Memory B cell (primary cell): ENCODE measurements at regions not wholly inside any gene's neighbourhood (a gene's known extent, or its start where the extent isn't known, plus 50 kb on each side); places are given as distances from the start of the nearest gene placed in this dataset.

Source experiments
- ATAC-seq: fragments of 150-1000 bp; cut with Tn5 transposase; 2 replicates; pipeline ENCODE4 v1.10.0; 2021; ENCODE audit warnings: low read depth, mild to moderate bottlenecking, moderate library complexity
- DNase-seq, 2 donors: peaks; one replicate each; pipeline ENCODE4 v3.0.0; 2022; ENCODE audit warnings: low spot score in 2 of 2
- H3K27ac Mint-ChIP-seq: one replicate; pipeline ENCODE4 v1.8.0; 2022; ENCODE audit warnings: mild to moderate bottlenecking, moderate library complexity, mixed read lengths
- H3K27me3 Mint-ChIP-seq: one replicate; pipeline ENCODE4 v1.8.0; 2022; ENCODE audit warnings: mixed read lengths
- H3K36me3 Mint-ChIP-seq: one replicate; pipeline ENCODE4 v1.8.0; 2022; ENCODE audit warnings: mild to moderate bottlenecking, mixed read lengths
- H3K4me1 Mint-ChIP-seq: one replicate; pipeline ENCODE4 v1.8.0; 2022; ENCODE audit warnings: mixed read lengths
- H3K4me3 Mint-ChIP-seq: one replicate; pipeline ENCODE4 v1.8.0; 2022; ENCODE audit warnings: mild to moderate bottlenecking, moderate library complexity, mixed read lengths
- H3K9me3 Mint-ChIP-seq: one replicate; pipeline ENCODE4 v1.8.0; 2022; ENCODE audit warnings: mixed read lengths

- H3K27ac Mint-ChIP-seq: no peak overlapping the region
- ATAC-seq (no peak), DNase-seq (no peak)
- no peaks in the 10 kb centered on the region for H3K27me3 Mint-ChIP-seq
- H3K4me1 Mint-ChIP-seq: no peaks in the 10 kb centered on the region
- H3K9me3 Mint-ChIP-seq: peaks cover 3% of the 10 kb centered on the region
- no peak overlapping the region for H3K4me3 Mint-ChIP-seq
- H3K36me3 Mint-ChIP-seq: no peaks in the 10 kb centered on the region
Observed at GRCh38 chr13:105914291-105915036, 621.0 kb downstream of the EFNB2 start.

- Mint-ChIP-seq H3K4me3 (no peak overlapping the region), H3K9me3 (no peaks in the 10 kb centered on the region), H3K4me1 (no peaks in the 10 kb centered on the region), H3K27ac (no peak overlapping the region), H3K27me3 (no peaks in the 10 kb centered on the region), H3K36me3 (no peaks in the 10 kb centered on the region)
- ATAC-seq (no peak), DNase-seq (no peak)
Observed at GRCh38 chr13:105908586-105908985, 626.9 kb downstream of the EFNB2 start.

GRCh38 chr13:105907319-105908019, 628.0 kb downstream of the EFNB2 start:
- Mint-ChIP-seq H3K4me1 (no peaks in the 10 kb centered on the region), H3K36me3 (no peaks in the 10 kb centered on the region), H3K27me3 (no peaks in the 10 kb centered on the region), H3K4me3 (no peak overlapping the region), H3K9me3 (no peaks in the 10 kb centered on the region), H3K27ac (no peak overlapping the region)
- DNase-seq (no peak), ATAC-seq (no peak)

GRCh38 chr13:105906746-105907145, 628.7 kb downstream of the EFNB2 start:
- Mint-ChIP-seq H3K36me3 (no peaks in the 10 kb centered on the region), H3K4me1 (no peaks in the 10 kb centered on the region), H3K27ac (no peak overlapping the region), H3K4me3 (no peak overlapping the region), H3K9me3 (no peaks in the 10 kb centered on the region), H3K27me3 (no peaks in the 10 kb centered on the region)
- no peak for DNase-seq
- no peak for ATAC-seq

- H3K4me3 Mint-ChIP-seq: no peak overlapping the region
- H3K9me3 Mint-ChIP-seq: no peaks in the 10 kb centered on the region
- DNase-seq (no peak), ATAC-seq (no peak)
- H3K4me1 Mint-ChIP-seq: no peaks in the 10 kb centered on the region
- no peak overlapping the region for H3K27ac Mint-ChIP-seq
- H3K36me3 Mint-ChIP-seq: no peaks in the 10 kb centered on the region
- H3K27me3 Mint-ChIP-seq: no peaks in the 10 kb centered on the region
Observed at GRCh38 chr13:105904034-105904742, 631.3 kb downstream of the EFNB2 start.

GRCh38 chr13:105902396-105902795, 633.1 kb downstream of the EFNB2 start:
- no peak overlapping the region for H3K27ac Mint-ChIP-seq
- no peaks in the 10 kb centered on the region for H3K4me1 Mint-ChIP-seq
- no peak overlapping the region for H3K4me3 Mint-ChIP-seq
- H3K27me3 Mint-ChIP-seq: no peaks in the 10 kb centered on the region
- no peaks in the 10 kb centered on the region for H3K36me3 Mint-ChIP-seq
- DNase-seq (no peak), ATAC-seq (no peak)
- peaks cover 2% of the 10 kb centered on the region for H3K9me3 Mint-ChIP-seq

GRCh38 chr13:105897575-105897974, 637.9 kb downstream of the EFNB2 start:
- DNase-seq (no peak), ATAC-seq (no peak)
- Mint-ChIP-seq H3K4me3 (no peak overlapping the region), H3K9me3 (peaks cover 2% of the 10 kb centered on the region), H3K36me3 (no peaks in the 10 kb centered on the region), H3K4me1 (no peaks in the 10 kb centered on the region), H3K27ac (no peak overlapping the region), H3K27me3 (no peaks in the 10 kb centered on the region)

GRCh38 chr13:105894697-105895096, 640.8 kb downstream of the EFNB2 start:
- Mint-ChIP-seq H3K9me3 (peaks cover 2% of the 10 kb centered on the region), H3K36me3 (no peaks in the 10 kb centered on the region), H3K27ac (no peak overlapping the region), H3K4me3 (no peak overlapping the region), H3K4me1 (no peaks in the 10 kb centered on the region), H3K27me3 (no peaks in the 10 kb centered on the region)
- DNase-seq: no peak
- ATAC-seq: no peak

- Mint-ChIP-seq H3K27ac (no peak overlapping the region), H3K4me1 (no peaks in the 10 kb centered on the region), H3K9me3 (peaks cover 4% of the 10 kb centered on the region), H3K4me3 (no peak overlapping the region), H3K36me3 (peaks cover 1% of the 10 kb centered on the region), H3K27me3 (no peaks in the 10 kb centered on the region)
- ATAC-seq (no peak), DNase-seq (no peak)
Observed at GRCh38 chr13:105890509-105890908, 645.0 kb downstream of the EFNB2 start.

- no peak overlapping the region for H3K27ac Mint-ChIP-seq
- no peak overlapping the region for H3K4me3 Mint-ChIP-seq
- no peak for DNase-seq
Observed at GRCh38 chr13:105878119-105878700, 657.3 kb downstream of the EFNB2 start.

GRCh38 chr13:105874814-105875213, 660.6 kb downstream of the EFNB2 start:
- Mint-ChIP-seq H3K4me3 (no peak overlapping the region), H3K9me3 (peaks cover 4% of the 10 kb centered on the region), H3K27ac (no peak overlapping the region), H3K27me3 (no peaks in the 10 kb centered on the region), H3K4me1 (no peaks in the 10 kb centered on the region), H3K36me3 (no peaks in the 10 kb centered on the region)
- DNase-seq (no peak), ATAC-seq (no peak)

More at GRCh38 chr13:105878119-105878700, 657.3 kb downstream of the EFNB2 start:
- Mint-ChIP-seq H3K9me3 (peaks cover 2% of the 10 kb centered on the region), H3K4me1 (no peaks in the 10 kb centered on the region), H3K27me3 (no peaks in the 10 kb centered on the region), H3K36me3 (no peaks in the 10 kb centered on the region)
- no peak for ATAC-seq

GRCh38 chr13:105871768-105872167, 663.7 kb downstream of the EFNB2 start:
- Mint-ChIP-seq H3K27ac (no peak overlapping the region), H3K4me1 (no peaks in the 10 kb centered on the region), H3K36me3 (no peaks in the 10 kb centered on the region), H3K9me3 (peaks cover 4% of the 10 kb centered on the region), H3K4me3 (no peak overlapping the region), H3K27me3 (no peaks in the 10 kb centered on the region)
- ATAC-seq (no peak), DNase-seq (no peak)

GRCh38 chr13:105871326-105871725, 664.1 kb downstream of the EFNB2 start:
- ATAC-seq (no peak), DNase-seq (no peak)
- H3K27ac Mint-ChIP-seq: no peak overlapping the region
- H3K4me1 Mint-ChIP-seq: no peaks in the 10 kb centered on the region
- H3K9me3 Mint-ChIP-seq: peaks cover 4% of the 10 kb centered on the region
- H3K36me3 Mint-ChIP-seq: no peaks in the 10 kb centered on the region
- H3K4me3 Mint-ChIP-seq: no peak overlapping the region
- H3K27me3 Mint-ChIP-seq: no peaks in the 10 kb centered on the region

- Mint-ChIP-seq H3K27me3 (no peaks in the 10 kb centered on the region), H3K9me3 (no peaks in the 10 kb centered on the region), H3K27ac (no peak overlapping the region), H3K4me3 (no peak overlapping the region), H3K4me1 (no peaks in the 10 kb centered on the region), H3K36me3 (no peaks in the 10 kb centered on the region)
- ATAC-seq (no peak), DNase-seq (no peak)
Observed at GRCh38 chr13:105863300-105863920, 672.1 kb downstream of the EFNB2 start.
